IPS DF 19.7 (cell line): ENCODE measurements at regions not wholly inside any gene's neighbourhood (a gene's known extent, or its start where the extent isn't known, plus 50 kb on each side); places are given as distances from the start of the nearest gene placed in this dataset.
"Not testable (repeated sequence)": the region's sequence is repeated elsewhere in the genome, so short reads cannot be mapped to it uniquely, and the experiment has no call there.

Experiments used
- DNase-seq: peaks from one replicate; pipeline ENCODE4 v3.0.0-alpha.2; 2013; ENCODE audit warnings: low read depth, low spot score

DNA sequence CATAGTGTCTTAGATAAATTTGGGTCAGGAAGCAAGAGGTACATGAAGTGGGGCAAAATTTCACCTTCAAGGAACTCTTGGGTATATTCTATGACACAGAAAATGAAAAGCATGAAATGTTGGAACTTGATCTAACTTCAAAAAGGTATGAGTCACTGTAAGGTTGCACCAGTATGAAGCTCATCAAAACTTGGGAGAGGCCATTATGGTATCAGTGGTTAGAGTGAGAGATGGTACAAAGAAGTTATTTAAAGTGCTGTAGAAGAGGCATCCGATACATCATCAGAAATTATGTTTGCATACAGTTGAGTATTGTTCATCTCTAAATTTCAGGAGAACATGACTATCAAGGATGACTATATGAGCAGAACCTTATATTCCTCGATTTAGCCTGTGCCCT, 302.9 kb upstream of the SUCLG2 start:
- no peak for DNase-seq

DNA sequence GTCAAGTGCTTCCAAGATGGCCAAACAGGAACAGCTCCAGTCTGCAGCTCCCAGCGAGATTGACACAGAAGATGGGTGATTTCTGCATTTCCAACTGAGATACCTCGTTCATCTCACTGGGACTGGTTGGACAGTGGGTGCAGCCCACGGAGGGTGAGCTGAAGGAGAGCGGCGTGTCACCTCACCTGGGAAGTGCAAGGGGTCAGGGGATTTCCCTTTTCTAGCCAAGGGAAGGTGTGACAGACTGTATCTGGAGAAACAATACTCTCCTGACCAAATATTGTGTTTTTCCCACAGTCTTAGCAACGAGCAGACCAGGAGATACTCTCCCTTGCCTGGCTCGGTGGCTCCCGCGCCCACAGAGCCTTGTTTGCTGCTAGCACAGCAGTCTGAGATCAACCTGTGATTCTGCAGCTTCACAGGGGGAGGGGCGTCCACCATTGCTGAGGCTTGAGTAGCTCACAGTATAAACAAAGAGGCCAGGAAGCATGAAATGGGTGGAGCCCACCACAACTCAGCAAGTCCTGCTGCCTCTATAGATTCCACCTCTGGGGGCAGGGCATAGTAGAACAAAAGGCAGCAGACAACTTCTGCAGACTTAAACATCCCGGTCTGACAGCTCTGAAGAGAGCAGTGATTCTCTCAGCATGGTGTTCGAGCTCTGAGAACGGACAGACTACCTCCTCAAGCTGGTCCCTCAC, 293.5 kb upstream of the SUCLG2 start:
- peak; percentile 47 for DNase-seq

DNA sequence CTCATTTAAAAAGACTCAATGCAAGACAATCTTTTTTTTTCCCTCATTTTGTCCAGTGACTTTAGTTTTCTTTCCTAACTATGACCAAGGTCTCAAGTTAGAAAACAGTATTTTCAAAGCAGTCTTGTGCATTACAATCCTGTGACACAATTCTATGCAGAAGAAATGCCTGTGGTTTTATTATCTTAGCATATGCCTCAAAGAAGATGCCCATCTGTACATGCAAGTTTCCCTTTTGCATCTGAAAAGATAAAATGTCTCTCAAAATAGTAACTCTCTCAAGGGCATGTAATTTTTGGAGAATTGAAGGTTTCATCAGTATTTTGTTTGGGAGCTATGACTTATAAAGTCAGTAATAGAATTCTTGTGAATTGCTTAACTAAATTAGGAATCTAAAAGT, 292.0 kb upstream of the SUCLG2 start:
- DNase-seq: no peak

DNA sequence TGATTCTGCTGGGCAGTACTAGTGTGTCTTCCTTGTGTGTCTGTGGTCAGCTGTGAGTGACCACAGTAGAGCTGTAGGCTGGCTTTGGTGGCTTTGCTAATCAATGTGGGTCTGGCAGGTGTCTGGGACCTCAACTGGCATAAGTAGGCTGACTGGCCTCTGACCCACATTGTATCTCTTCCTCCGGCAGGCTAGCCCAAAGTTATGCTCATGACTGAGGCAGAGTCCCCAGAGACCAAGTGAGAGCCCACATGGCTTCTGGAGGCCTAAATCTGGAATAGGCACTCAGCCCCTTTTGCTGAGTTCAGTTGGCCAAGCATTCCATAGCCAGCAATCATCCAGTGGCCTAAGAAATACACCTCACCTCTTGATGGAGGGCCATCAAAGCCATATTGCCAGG, 289.1 kb upstream of the SUCLG2 start:
- DNase-seq: no peak

DNA sequence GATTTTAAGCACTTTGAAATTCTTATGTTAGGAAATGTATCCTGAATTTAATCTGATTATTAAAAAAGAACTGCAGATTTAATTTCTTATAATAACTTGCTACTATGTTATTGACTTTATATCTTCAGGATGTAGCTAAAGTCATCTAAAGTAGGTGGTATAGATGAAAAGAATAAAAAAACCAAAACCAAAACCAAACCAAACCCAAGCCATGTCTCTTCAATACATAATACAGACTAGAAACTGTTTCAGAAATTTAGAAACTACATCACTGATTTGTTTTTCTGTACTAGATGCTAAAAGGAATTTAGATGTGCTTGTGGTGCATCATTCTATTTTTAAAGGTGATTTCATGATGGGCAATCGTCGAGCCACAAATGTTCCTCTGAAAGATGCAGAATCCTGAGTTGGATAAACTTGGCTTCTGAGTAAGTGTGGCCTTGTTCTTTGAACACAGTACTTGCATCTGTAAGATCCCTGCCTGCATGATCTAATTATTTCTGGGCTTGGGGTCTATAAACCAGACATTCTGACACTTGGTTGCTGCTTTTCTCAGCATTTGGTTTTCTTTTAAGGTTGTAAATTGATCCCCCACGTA, 287.1 kb upstream of the SUCLG2 start:
- no peak for DNase-seq

DNA sequence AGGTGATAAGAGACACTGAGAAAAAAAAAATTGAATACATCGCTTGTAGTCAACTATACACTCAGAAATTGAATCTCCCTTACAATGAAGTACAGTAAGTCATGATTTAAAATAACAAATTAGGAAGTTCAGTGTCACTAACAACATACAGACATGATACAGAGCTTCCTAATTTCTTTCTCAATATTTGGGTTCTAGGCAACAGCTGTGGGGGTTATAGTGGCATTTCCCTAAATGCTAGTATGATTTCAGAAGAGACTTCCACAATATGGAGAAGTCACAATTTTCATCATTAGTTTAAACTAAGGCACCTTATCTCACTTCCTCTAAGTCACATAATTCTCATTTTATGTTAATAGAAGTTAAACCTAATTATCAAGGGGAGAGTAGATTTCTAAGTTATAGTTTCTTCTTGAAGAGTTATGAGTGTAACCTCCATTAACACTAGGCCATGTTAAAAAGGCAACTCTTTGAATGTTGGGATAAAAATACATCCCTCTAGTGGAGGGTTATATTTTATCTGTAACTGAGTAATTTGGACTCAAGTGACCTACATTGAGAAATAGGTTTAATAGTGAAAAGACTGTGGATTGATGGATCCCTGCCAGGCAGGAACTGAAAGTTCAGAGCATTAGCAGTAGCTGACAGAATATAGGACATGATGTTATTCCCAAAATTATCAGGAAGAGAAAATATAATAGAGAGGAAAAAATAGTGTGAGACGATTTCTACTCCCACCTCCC, 286.0 kb upstream of the SUCLG2 start:
- no peak for DNase-seq

DNA sequence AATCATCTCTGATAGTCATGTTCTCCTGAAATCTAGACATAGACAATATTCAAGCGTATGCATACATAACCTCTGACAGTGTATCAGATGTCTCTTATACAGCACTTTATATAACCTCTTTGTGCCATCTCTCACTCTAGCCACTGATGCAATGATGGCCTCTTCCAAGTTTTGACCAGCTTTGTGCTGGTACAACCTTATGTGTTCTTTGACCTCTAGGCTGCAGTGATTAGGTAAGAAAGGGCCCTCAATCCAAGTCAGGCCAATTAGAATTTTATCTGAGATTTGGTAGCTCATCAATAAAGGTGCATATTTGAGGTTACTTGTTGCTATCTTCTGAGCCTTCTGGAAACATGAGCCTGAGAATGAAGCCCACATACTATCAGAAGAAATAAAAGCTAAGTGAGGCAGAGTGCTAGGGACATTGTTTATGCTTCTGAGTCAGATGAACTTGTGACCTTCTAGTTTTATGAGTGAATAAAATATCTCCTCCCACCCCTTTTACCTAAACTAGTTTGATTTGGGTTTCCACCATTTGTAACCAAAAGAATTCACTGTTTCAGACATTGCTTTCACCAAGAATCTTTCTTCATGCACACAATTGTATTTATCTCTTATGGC, 283.2 kb upstream of the SUCLG2 start:
- DNase-seq: no peak

DNA sequence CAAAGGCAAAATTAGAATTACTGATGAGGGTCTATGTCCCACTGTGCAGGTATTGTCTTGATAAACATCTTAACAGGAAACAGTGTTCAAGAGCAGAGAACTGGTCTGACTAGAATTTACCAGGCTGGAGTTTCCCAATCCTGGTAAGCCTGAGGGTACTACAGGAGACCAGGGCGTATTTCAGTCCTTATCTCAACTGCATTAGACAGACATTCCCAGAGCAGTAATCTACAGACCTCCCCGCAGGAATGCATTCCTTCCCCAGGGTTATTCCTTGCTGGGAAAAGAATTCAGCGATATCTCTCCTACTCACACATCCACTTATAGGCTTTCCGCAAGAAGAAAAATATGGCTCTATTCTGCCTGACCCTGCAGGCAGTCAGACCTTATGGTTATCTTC, 276.0 kb upstream of the SUCLG2 start:
- not testable (repeated sequence) for DNase-seq

DNA sequence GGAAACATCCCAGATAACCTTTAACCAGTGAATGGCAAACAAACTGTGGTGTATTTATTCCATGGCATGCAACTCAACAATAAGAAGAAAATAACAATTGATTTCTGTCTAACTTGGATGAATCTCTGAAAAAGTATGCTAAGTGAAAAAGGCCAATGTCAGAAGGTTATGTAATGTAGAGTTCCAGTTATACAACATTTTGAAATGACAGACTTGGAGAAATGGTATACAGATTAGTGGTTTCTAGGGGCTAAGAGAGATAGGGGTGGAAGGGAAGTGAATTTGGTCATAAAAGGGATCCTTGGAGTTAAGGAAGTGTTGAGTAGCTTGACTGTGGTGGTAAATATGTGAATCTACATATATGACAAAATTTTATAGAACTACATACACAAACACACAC, 269.4 kb upstream of the SUCLG2 start:
- no peak for DNase-seq

DNA sequence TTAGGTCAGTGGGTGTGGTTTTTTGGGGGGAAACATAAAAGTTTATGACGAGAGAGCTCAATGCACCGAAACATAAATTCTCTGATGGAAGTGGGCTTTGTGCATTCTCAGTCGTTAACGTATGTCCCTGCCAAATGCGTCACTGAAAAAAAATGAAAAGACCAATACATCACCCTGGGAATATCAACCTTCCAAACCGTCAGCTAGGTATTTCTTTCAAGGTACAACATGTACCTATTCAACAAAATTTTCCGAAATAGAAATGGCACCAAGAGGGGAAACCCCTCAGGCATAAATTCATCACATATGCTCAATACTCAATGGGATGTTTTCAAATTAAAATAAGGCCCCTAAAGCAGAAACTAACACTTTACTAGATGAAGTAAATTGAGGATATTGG, 266.6 kb upstream of the SUCLG2 start:
- DNase-seq: no peak

DNA sequence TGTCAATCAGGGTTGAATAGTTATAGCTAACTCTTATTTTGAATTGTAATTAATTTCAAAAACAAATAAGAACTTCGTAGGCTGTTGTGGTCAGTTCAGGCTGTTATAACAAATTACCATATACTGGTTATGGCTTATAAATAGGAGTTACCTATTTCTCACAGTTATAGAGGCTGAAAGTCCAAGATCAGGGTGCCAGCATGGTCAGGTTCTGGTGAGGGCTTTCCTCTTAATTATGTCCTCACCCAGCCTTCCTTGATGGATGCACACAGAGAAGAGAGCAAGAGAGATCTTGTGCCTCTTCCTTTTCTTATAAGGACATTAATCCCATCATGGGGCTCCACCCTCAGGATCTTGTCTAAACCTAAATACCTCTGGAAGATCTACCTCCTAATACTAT, 265.9 kb upstream of the SUCLG2 start:
- DNase-seq: no peak

DNA sequence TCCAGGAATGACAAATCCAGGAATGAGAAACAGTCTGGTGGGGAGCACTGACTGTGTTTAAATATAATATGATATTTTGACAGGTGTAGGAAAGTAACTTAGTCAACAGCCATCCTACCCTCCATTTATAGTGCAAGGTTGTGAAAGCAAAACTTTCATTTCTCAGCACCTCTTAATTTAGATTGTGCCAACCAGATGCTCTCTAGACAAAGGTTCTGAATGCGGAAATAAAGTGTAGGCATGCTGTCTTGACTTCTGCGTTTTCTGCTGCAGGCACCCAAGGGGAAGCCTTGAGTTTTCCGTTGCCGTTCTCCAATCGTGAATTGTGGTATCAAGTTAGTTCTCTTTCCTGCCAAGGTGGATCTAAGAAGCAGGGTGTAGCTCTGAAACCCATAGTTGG, 261.9 kb upstream of the SUCLG2 start:
- no peak for DNase-seq

DNA sequence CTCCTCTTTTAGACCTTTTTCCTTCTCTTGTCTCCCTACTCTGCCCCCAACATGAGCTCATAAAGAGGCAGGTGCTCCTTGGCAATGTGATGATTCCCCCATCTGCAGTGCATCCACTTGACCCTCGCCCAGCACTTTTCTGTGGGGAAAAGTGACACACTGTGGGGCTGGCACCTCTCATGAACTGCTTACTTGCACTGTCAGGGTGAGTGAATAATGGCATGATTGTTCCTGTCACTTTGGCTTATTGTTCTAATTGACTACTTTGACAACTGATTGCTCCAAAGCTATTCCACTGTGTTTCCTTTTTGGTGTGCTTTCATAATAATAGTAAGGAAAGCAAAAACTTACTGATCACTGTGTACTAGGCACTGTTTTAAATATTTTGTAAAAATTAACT, 253.3 kb upstream of the SUCLG2 start:
- DNase-seq: no peak

DNA sequence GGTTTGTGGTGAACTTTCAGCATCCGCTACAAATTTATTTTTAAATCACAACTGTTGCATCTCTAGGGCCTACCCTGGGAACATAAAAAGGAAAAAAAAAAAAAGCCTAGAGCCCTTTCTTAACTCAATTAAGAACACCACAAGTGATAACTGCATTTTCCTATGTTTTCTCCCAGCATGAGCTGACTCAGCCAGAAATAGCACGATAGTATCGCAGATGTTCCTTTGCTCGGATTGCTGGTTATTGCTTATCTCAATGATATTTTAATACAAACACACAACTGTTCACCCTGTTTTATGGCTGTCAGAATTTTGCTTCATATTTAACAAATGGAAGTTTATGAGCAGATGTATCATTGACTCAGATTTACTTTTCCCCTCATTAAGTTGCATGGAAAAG, 251.8 kb upstream of the SUCLG2 start:
- no peak for DNase-seq

DNA sequence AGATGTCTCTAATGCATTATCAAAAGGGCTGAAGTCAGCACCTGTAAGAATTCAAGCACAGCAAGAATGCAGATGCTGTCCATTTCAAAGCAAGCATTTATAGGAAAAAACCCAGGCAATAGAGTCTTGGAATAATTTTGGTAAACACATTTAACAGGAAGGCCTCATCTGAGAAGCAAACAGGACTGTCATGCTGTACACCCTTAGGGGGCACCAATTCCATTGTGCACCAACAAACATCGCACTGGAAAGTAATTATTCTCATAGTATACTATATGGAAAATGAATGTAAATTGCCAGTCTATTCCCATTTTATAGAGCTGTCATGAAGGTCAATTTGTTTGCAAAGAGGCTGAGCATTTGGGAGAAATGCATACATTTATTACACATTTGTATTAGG, 247.3 kb upstream of the SUCLG2 start:
- no peak for DNase-seq

DNA sequence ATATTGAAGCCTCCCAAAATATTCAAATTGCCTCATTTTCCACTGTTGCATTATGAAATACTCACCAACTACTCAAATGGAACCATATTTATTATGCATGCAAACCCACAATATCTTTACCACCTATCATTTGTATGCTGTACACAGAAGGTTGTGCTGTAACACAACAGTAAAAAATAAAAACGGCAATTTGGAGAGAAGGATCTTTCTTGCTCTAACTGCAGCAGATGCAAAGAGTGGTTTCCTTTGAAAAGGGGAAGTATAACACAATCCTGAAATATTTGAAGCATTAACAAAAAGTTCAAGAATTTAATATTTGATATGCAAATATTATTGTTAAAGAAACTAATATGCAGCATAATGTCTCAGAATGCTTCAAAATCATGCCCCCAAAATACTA, 244.5 kb upstream of the SUCLG2 start:
- no peak for DNase-seq

DNA sequence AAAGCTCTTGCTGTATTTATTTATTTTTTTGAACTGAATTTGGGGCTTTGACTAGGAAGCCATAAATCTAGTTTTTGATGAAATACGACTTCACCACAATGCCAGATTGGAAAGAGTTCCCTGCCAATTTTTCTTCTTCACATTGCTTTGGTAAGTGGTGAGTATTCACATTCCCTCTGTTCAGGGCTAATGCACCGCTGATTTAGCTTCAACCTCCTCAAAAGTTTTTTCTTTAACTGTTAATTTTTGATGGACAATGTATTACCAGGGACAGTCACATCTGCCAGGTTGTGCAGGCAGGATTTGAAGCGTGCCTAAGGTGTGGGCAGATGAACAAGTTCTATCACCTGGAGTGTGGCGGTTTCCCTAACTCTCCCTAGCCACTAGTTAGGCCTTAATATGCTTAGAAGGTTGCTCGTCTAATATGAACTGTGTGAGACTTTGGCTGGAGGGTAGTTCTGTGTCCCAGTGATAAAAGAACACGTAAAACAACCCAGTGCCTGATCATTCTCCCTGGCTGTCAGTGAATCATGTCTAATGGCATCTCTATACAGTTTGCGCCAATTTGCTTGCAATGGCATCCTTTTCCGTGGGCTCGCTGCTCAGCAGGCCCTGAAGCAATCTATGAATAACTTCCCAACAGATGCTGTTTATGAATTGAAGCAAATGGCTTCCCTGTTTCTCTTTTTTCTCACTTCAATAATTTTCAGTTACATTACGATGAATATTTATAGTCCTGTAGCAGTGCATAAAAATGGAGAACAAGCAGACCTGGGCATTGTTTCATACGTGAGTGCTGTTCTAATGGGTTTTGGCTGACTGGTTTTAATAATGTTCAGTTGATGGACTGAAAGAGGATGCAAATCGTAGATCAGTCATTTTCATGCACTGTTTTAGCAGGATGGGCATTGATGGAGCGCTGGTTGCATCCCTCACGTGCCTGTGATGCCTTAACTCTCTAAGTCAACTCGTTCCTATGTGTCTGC, 243.2 kb upstream of the SUCLG2 start:
- DNase-seq: no peak

DNA sequence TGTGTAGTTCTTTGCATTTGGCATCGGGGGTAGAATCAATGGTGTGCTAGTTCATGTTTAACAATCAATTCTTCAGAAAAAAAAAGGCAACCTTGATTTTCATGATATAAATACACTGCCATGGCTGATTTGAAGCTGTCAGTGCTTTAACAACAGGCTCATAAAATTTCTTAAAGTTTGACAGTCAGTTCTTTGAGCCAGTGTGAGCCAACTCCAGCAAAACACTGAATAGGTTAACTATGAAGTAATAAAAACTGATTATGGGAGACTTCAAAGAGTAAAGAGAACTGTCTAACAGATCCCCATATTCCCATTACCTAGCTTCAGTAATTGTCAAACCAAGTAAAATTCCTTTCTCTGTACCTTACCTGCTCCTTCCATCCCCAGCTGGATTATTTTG, 241.7 kb upstream of the SUCLG2 start:
- no peak for DNase-seq

DNA sequence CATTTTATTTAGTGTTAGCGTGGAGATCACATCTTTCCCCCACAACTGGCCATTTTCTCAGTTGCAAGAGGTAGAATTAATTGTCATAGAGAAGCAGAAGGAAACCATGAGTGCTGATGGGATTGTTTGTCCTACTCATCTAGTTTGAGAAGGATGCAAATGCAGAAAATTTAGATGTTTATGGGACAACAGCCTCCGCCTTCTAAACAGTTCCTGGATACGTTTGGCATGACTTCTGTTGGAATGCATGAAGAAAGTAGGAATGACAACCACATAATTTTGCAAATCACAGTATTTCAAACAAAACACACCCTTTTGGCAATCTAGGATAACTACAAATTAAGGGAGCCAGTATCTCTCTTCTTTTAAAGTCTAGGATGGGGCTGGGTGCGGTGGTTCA, 240.1 kb upstream of the SUCLG2 start:
- DNase-seq: no peak

DNA sequence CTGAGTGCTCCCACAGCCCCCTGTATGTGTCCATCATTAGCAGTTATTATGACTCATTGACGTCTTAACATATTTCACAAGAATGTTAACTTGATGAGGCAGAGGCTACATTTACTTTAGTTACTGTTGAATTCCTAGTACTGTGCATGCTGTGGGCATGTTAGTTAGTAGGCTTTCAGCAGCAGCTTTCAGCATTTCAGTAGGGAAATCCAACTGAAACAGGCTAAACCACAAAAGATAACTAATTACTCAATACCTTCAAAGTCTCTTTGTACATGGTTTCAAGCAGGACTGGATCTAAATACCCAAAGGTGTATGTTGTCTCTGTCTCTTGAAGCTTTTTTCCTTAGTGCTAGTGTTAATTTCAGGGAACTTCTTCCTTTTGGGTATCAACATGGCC, 229.9 kb upstream of the SUCLG2 start:
- DNase-seq: no peak

DNA sequence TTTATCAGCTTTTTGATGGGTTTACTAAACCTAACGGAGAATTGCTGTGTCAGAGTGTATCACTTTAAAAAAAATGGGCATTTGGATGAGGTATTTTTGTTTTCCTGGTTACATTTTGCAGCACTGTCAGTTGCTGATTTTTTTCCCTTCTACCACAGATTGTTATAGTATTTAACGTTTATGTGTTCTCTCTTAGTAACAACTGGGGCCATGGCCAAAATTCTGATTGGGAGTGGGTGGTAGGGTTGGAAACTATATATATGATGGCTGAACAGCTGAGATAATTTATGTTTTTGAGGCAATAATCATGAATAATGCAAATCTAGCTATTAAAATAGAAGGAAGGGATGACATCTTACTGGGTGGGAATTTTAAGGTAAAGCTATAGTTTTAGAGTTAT, 229.4 kb upstream of the SUCLG2 start:
- DNase-seq: no peak

DNA sequence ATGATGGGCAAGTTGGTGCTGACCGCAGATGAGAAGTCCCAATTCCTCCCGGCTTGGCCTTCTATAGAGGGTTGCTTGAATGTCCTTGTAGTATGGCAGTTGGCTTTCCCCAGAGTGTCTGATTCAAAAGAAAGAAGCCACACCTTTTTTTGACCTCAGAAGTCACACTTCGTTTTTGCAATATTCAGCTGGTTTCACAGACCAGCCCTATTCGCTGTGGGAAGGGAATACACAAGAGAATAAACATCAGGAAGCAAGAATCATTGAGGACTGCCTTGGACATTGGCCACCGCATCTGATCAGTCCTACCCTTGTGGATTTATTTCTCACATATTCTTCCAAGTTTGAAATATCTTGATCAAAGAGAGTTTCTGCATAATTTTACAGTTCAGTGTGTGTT, 228.6 kb upstream of the SUCLG2 start:
- no peak for DNase-seq
